ENCODE measurements at regions not wholly inside any gene's neighbourhood (a gene's known extent, or its start where the extent isn't known, plus 50 kb on each side); places are given as distances from the start of the nearest gene placed in this dataset.
"Not testable (repeated sequence)": the region's sequence is repeated elsewhere in the genome, so short reads cannot be mapped to it uniquely, and the experiment has no call there.

GRCh38 chr6:90678049-90678779 lies 91.3 kb upstream of the MAP3K7 start:
- DNase-seq (ENCODE audit: low read depth in 3 of 3): no peak

GRCh38 chr6:90677440-90677839 lies 90.6 kb upstream of the MAP3K7 start:
- no peak for DNase-seq (ENCODE audit: low read depth in 3 of 3)

- no peak for DNase-seq (ENCODE audit: low read depth in 3 of 3)
Measured at GRCh38 chr6:90676516-90677300, 89.8 kb upstream of the MAP3K7 start.

- DNase-seq (ENCODE audit: low read depth in 3 of 3): not testable (repeated sequence)
Measured at GRCh38 chr6:90675107-90675506, 88.2 kb upstream of the MAP3K7 start.

- DNase-seq (ENCODE audit: low read depth in 3 of 3): not testable (repeated sequence)
Measured at GRCh38 chr6:90674077-90674476, 87.2 kb upstream of the MAP3K7 start.

GRCh38 chr6:90669846-90670245 lies 83.0 kb upstream of the MAP3K7 start:
- no peak for DNase-seq (ENCODE audit: low read depth in 3 of 3)

GRCh38 chr6:90669420-90669819 lies 82.5 kb upstream of the MAP3K7 start:
- DNase-seq (ENCODE audit: low read depth in 3 of 3): no peak

GRCh38 chr6:90668141-90668540 lies 81.3 kb upstream of the MAP3K7 start:
- DNase-seq (ENCODE audit: low read depth in 3 of 3): no peak

GRCh38 chr6:90663873-90664272 lies 77.0 kb upstream of the MAP3K7 start:
- DNase-seq (ENCODE audit: low read depth in 3 of 3): no peak

GRCh38 chr6:90663106-90663505 lies 76.2 kb upstream of the MAP3K7 start:
- DNase-seq (ENCODE audit: low read depth in 3 of 3): no peak

- no peak for DNase-seq (ENCODE audit: low read depth in 3 of 3)
Measured at GRCh38 chr6:90660931-90661330, 74.1 kb upstream of the MAP3K7 start.

- DNase-seq (ENCODE audit: low read depth in 3 of 3): no peak
Measured at GRCh38 chr6:90658497-90658896, 71.6 kb upstream of the MAP3K7 start.

GRCh38 chr6:90656325-90656724 lies 69.5 kb upstream of the MAP3K7 start:
- DNase-seq (ENCODE audit: low read depth in 3 of 3): no peak

GRCh38 chr6:90654806-90655205 lies 67.9 kb upstream of the MAP3K7 start:
- DNase-seq (ENCODE audit: low read depth in 3 of 3): no peak

GRCh38 chr6:90654166-90654565 lies 67.3 kb upstream of the MAP3K7 start:
- no peak for DNase-seq (ENCODE audit: low read depth in 3 of 3)

GRCh38 chr6:90653750-90654149 lies 66.9 kb upstream of the MAP3K7 start:
- DNase-seq (ENCODE audit: low read depth in 3 of 3): no peak

- no peak for DNase-seq (ENCODE audit: low read depth in 3 of 3)
Measured at GRCh38 chr6:90650041-90650940, 63.4 kb upstream of the MAP3K7 start.

GRCh38 chr6:90648873-90649272 lies 62.0 kb upstream of the MAP3K7 start:
- DNase-seq (ENCODE audit: low read depth in 3 of 3): no peak

- no peak for DNase-seq (ENCODE audit: low read depth in 3 of 3)
Measured at GRCh38 chr6:90646940-90647339, 60.1 kb upstream of the MAP3K7 start.

- no peak for DNase-seq (ENCODE audit: low read depth in 3 of 3)
Measured at GRCh38 chr6:90645634-90646033, 58.8 kb upstream of the MAP3K7 start.

GRCh38 chr6:90644492-90644891 lies 57.6 kb upstream of the MAP3K7 start:
- no peak for DNase-seq (ENCODE audit: low read depth in 3 of 3)

GRCh38 chr6:90643381-90643780 lies 56.5 kb upstream of the MAP3K7 start:
- no peak for DNase-seq (ENCODE audit: low read depth in 3 of 3)

Data from stimulated activated CD4-positive, alpha-beta T cell treated with anti-CD3 and anti-CD28 coated beads, TNF-alpha, amount 100 ng/mL, for 24 hours (primary cell).